Lower lobe of right lung (tissue), 2 donors: ENCODE measurements at regions not wholly inside any gene's neighbourhood (a gene's known extent, or its start where the extent isn't known, plus 50 kb on each side); places are given as distances from the start of the nearest gene placed in this dataset.

ENCODE experiments used
- ATAC-seq, 2 donors: fragments of 200-7000 bp; cut with Tn5 transposase; one replicate each; pipeline ENCODE4 v1.9.1; 2020 to 2022; ENCODE audit warnings: mild to moderate bottlenecking in 2 of 2, moderate library complexity in 2 of 2
- DNase-seq: peaks from one replicate; pipeline ENCODE4 v3.0.0-alpha.2; 2020
- H3K27ac ChIP-seq: fragments of 200-600 bp; one replicate; pipeline ENCODE4 v1.8.0; 2022
- H3K27me3 ChIP-seq: fragments of 200-600 bp; one replicate; pipeline ENCODE4 v1.8.0; 2022; ENCODE audit warnings: low read depth
- H3K36me3 ChIP-seq: fragments of 200-600 bp; one replicate; pipeline ENCODE4 v1.8.0; 2022; ENCODE audit warnings: mild to moderate bottlenecking
- H3K4me1 ChIP-seq: fragments of 200-600 bp; one replicate; pipeline ENCODE4 v1.8.0; 2022
- H3K4me3 ChIP-seq: fragments of 200-600 bp; one replicate; pipeline ENCODE4 v1.8.0; 2022; ENCODE audit warnings: mild to moderate bottlenecking
- H3K9me3 ChIP-seq: fragments of 200-600 bp; one replicate; pipeline ENCODE4 v1.8.0; 2022
- intact Hi-C: fragments of 100-400 bp; cut with DNase I; formaldehyde crosslinking; loops from one replicate; pipeline ENCODE4 v1.11.0; 2022
- TF ChIP-seq, protein P1 (sequence below): fragments of 200-600 bp; IDR thresholded peaks from one replicate; pipeline ENCODE4 v1.8.0; 2022; ENCODE audit warnings: antibody characterized with exemption, mild to moderate bottlenecking
- donor health status: DM: no; HTN: yes; CAD: no; lungs with severe emphysema.

DNA sequence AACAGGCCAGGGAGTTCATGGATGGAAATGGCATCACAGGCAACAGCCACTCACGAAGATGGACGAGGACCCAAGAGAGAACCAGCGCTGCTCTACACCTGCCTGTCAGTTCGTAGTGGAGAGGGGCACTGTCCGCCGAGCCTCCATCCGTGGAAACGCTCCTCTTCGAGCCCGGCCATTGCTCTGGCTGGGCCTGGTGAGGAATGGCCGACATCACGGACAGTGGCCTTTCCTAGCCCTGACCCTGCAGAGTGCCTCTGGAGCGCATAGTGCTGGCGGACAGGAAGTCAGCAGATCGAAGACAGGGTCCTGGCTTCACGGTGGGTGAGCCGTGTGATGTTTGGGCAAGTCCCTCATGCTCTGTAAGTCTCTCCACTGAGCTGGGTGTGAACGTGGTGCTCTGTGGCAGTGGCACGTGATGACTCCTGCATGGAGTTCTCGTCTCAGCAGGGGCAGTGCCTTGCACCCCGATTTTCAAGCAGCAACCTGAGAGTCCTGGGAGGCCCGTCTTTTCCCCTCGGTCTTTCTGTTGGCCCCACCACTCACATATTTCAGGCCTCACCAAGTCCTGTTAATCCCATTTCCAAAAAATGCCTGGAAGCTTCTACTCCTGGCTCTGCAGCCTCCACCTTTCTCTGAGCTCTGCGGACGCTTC is 214.4 kb downstream of the ERMARD start:
- Histone ChIP-seq H3K36me3 (no peaks in the 10 kb centered on the region), H3K4me1 (peaks cover 6% of the 10 kb centered on the region), H3K4me3 (no peak overlapping the region), H3K27ac (no peak overlapping the region), H3K9me3 (no peaks in the 10 kb centered on the region), H3K27me3 (peaks cover 21% of the 10 kb centered on the region)
- TF ChIP-seq, protein P1, sequence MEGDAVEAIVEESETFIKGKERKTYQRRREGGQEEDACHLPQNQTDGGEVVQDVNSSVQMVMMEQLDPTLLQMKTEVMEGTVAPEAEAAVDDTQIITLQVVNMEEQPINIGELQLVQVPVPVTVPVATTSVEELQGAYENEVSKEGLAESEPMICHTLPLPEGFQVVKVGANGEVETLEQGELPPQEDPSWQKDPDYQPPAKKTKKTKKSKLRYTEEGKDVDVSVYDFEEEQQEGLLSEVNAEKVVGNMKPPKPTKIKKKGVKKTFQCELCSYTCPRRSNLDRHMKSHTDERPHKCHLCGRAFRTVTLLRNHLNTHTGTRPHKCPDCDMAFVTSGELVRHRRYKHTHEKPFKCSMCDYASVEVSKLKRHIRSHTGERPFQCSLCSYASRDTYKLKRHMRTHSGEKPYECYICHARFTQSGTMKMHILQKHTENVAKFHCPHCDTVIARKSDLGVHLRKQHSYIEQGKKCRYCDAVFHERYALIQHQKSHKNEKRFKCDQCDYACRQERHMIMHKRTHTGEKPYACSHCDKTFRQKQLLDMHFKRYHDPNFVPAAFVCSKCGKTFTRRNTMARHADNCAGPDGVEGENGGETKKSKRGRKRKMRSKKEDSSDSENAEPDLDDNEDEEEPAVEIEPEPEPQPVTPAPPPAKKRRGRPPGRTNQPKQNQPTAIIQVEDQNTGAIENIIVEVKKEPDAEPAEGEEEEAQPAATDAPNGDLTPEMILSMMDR: no peak
- ATAC-seq: no peak
- intact Hi-C loops: no loop called here
- DNase-seq: no peak

DNA sequence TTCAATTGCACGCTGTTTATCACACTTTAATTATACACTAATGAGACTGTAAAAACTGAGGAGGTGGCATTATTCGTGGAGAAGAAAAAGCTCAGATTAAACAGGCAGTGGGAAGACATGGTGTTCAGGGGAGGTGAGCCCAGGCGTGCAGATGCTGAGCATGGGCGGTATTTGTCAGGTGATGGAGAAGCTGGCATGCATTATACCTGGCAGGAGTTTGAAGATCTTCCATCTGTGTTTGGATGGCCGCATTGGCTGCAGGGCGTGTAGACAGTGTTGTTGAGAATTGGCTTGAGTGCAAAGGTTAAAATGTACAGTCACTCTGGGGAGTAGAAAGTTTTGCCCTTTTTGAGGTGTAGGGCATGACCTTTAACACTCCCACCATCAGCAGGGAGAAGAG is 213.8 kb downstream of the ERMARD start:
- intact Hi-C loops: no loop called here
- TF ChIP-seq, protein P1: no peak
- Histone ChIP-seq H3K4me1 (peaks cover 6% of the 10 kb centered on the region), H3K27me3 (peaks cover 27% of the 10 kb centered on the region), H3K4me3 (no peak overlapping the region), H3K27ac (no peak overlapping the region), H3K9me3 (no peaks in the 10 kb centered on the region), H3K36me3 (no peaks in the 10 kb centered on the region)
- DNase-seq: no peak
- ATAC-seq: no peak

DNA sequence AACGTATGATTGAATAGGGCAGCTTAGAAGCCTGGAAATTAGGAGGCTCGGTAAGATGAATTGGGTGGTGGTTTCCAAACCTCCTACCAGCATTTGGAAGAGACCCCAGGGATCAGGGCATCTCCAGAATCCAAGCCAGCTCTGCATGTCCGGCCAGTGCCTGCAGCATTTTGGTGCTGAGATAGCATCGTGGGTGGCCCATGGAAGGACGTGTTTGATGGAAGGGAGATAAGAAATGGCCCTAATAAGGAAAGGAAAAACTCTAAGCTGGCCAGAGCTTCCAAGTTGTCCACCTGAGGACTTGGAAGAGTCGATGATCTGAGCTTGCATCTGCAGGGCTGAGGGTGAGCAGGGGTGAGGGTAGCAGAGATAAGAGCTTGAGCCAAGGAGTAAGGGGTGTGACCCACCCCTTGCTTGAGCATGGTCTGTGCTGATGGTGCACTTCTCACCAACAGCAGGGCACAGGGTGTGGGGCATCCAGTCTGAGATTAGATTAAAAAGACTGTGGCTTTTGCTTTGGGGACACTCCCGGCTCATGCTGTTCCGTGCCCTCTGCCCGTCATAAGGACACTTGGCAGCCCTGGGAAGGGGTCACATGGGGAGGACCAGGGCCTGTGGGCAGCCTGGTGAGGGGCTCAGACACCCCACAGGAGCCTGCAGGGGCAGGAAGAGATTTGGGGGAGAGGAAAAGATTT is 213.2 kb downstream of the ERMARD start:
- peaks cover 12% of the 10 kb centered on the region for H3K4me1 ChIP-seq
- ATAC-seq (no peak), DNase-seq (no peak)
- intact Hi-C loops: no loop called here
- H3K9me3 ChIP-seq: no peaks in the 10 kb centered on the region
- H3K27me3 ChIP-seq: peaks cover 31% of the 10 kb centered on the region
- H3K27ac ChIP-seq: no peak overlapping the region
- no peak overlapping the region for H3K4me3 ChIP-seq
- TF ChIP-seq, protein P1: no peak
- no peaks in the 10 kb centered on the region for H3K36me3 ChIP-seq

DNA sequence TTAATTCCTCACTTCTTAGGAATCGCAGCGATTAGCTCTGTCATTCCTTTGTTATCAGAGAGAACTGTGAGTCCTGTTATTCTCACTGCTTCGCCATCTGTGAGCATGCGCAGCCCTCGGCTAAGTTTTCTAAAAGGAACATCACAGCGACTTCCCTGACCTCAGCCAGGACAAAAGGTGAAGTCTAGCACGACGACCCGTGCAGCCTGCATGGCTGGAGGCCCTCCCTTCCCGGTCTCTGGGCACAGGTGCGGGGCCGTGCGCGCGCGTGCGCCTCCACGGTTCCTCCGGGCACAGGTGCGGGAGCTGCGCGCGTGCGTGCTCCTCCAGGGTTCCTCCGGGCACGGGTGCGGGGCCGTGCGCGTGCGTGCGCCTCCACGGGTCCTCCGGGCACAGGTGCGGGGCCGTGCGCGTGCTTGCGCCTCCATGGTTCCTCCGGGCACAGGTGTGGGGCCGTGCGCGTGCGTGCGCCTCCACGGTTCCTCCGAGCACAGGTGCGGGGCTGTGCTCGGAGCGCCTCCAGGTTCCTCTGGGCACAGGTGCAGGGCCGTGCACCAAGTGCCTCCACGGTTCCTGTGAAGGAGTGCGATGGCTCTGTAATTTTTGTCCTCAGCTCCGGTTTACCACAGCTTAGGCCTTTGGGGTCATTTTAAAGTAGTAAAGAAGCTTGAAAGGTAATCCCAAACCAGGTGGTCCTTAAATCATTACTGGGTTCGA is 212.3 kb downstream of the ERMARD start:
- Histone ChIP-seq H3K9me3 (no peaks in the 10 kb centered on the region), H3K27ac (no peak overlapping the region), H3K4me3 (no peak overlapping the region), H3K27me3 (peaks cover 31% of the 10 kb centered on the region), H3K36me3 (no peaks in the 10 kb centered on the region), H3K4me1 (peaks cover 20% of the 10 kb centered on the region)
- ATAC-seq (no peak), DNase-seq (no peak)
- TF ChIP-seq, protein P1: no peak
- intact Hi-C loops: no loop called here

DNA sequence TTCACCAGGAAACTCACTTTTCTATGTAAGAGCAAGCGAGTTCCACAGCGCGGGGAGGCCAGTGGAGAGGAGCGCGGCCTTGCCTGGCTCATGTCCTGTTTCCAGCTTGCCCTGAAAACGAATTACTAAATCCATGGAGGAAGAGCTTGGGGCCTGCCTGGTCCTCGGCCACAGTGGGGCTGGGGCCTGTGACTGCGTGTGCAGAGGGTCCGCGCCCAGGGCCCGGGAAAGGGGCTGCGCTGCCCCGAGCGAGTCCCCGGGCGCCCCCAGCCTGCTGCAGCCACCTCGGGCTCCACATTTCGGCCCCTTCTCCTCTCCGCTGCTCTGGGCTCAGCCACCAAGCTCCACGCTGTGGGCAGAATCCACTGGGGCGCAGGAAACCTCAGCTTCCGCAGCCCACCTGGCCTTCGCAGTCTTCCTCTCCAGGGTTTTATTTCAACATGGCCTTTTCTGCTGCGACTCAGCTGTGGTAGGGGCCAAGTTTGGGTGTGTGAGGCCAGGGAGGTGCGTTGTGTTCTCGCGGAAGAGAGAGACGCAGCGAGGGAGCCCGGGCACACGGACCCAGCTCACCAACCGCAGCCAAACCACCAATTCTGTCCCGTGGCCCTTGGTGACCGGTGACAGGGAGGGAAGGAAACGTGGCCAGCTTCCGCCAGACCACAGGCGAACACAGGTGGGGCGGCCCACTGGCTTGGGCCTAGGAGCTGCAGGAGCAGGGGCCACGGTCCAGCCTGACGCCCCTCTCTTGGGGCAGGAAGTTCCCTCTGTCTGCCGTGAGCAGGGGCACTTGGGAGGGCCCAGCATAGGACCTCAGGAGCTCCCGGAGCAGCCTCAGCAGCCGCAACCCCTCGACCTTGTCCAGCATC is 211.4 kb downstream of the ERMARD start:
- Histone ChIP-seq H3K9me3 (no peaks in the 10 kb centered on the region), H3K4me3 (peak overlapping the region; percentile 48), H3K36me3 (no peaks in the 10 kb centered on the region), H3K27me3 (peaks cover 31% of the 10 kb centered on the region), H3K4me1 (peaks cover 20% of the 10 kb centered on the region), H3K27ac (peak overlapping the region; percentile 64)
- TF ChIP-seq, protein P1: no peak
- DNase-seq: no peak
- intact Hi-C loops: no loop called here
- ATAC-seq: no peak
